ENCODE measurements at regions not wholly inside any gene's neighbourhood (a gene's known extent, or its start where the extent isn't known, plus 50 kb on each side); places are given as distances from the start of the nearest gene placed in this dataset.

DNA sequence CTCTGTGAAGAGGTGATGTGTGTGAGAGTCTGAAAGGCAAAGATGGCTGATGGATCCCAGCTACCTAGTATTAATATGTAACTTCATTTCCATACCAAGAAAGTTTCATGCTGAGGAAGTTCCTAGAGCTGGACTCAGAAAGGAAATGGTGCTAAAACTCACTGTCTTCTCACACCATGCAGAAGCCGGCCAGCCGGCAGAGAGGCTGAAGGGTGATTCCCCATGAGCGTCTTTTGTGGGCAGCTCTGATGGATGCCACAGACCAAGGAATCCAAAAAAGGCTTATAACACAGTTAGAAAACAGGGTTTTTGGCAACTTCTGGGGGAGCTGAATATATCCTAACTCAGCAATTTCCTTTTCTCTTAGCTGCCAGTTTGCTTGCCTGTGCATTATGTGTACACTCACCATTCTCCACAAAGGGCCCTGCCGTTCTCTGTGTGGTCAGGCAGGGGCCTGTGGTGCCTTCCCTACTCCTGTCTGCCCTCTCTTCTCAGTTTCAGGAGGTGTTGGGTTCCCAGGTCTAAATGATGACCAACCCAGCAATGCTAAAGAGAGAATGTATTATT lies 289.4 kb downstream of the MTX2 start:
- Histone ChIP-seq H3K4me1 (ENCODE audit: control insufficient read depth in 2 of 3, insufficient read depth in 2 of 3, low read depth in 1 of 3, low read length in 3 of 3) (no peaks in the 10 kb centered on the region), H3K4me3 (ENCODE audit: low read length in 3 of 3) (no peak overlapping the region), H3K9me3 (ENCODE audit: control insufficient read depth in 2 of 3, insufficient read depth in 1 of 3, low read length in 3 of 3) (no peaks in the 10 kb centered on the region), H3K27ac (ENCODE audit: low read depth in 2 of 2, low read length in 2 of 2) (no peak overlapping the region), H3K36me3 (ENCODE audit: control insufficient read depth in 2 of 3, insufficient read depth in 3 of 3, low read length in 3 of 3) (no peaks in the 10 kb centered on the region), H3K27me3 (ENCODE audit: control insufficient read depth, insufficient read depth, low read length) (no peaks in the 10 kb centered on the region), H3K9ac (ENCODE audit: low read length in 3 of 3) (no peak overlapping the region)
- DNase-seq (no peak), FAIRE-seq (no peak)
- intact Hi-C loops (cut with DNase I) = loop anchor here (10.0 kb wide), 1 partner anchor 414 kb away; no protein-coding TSS in a partner anchor
- TF ChIP-seq, protein P1, sequence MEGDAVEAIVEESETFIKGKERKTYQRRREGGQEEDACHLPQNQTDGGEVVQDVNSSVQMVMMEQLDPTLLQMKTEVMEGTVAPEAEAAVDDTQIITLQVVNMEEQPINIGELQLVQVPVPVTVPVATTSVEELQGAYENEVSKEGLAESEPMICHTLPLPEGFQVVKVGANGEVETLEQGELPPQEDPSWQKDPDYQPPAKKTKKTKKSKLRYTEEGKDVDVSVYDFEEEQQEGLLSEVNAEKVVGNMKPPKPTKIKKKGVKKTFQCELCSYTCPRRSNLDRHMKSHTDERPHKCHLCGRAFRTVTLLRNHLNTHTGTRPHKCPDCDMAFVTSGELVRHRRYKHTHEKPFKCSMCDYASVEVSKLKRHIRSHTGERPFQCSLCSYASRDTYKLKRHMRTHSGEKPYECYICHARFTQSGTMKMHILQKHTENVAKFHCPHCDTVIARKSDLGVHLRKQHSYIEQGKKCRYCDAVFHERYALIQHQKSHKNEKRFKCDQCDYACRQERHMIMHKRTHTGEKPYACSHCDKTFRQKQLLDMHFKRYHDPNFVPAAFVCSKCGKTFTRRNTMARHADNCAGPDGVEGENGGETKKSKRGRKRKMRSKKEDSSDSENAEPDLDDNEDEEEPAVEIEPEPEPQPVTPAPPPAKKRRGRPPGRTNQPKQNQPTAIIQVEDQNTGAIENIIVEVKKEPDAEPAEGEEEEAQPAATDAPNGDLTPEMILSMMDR (IDR thresholded peaks at IDR 0.05; ENCODE audit: borderline replicate concordance, extremely low read depth, insufficient read depth) = no peak

DNA sequence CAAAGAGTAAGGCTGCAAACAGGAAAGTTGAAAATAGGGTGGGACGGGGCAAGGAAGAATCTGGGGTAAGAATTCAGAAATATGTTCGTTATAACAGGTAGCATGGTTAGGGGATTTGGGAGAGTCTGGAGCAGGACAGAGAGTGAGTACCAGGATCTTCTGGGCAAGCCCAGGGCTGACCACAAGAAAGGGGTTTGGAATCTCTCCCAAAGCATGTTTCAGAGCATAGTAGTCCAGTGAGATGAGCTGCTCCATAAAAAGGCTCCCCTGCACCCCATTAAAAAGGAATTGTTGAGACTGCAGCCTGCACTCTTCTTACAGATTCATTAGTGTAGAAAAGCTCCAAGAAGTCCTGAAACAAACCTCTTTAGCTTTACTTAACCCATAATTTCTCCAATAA lies 291.1 kb downstream of the MTX2 start:
- Histone ChIP-seq H3K9ac (ENCODE audit: low read length in 3 of 3) (no peak overlapping the region), H3K9me3 (ENCODE audit: control insufficient read depth in 2 of 3, insufficient read depth in 1 of 3, low read length in 3 of 3) (no peaks in the 10 kb centered on the region), H3K27ac (ENCODE audit: low read depth in 2 of 2, low read length in 2 of 2) (no peak overlapping the region), H3K36me3 (ENCODE audit: control insufficient read depth in 2 of 3, insufficient read depth in 3 of 3, low read length in 3 of 3) (no peaks in the 10 kb centered on the region), H3K4me1 (ENCODE audit: control insufficient read depth in 2 of 3, insufficient read depth in 2 of 3, low read depth in 1 of 3, low read length in 3 of 3) (no peaks in the 10 kb centered on the region), H3K27me3 (ENCODE audit: control insufficient read depth, insufficient read depth, low read length) (no peaks in the 10 kb centered on the region), H3K4me3 (ENCODE audit: low read length in 3 of 3) (no peak overlapping the region)
- DNase-seq = no peak
- intact Hi-C loops (cut with DNase I) = no loop called here
- FAIRE-seq = no peak
- TF ChIP-seq, protein P1 (IDR thresholded peaks at IDR 0.05; ENCODE audit: borderline replicate concordance, extremely low read depth, insufficient read depth) = no peak

DNA sequence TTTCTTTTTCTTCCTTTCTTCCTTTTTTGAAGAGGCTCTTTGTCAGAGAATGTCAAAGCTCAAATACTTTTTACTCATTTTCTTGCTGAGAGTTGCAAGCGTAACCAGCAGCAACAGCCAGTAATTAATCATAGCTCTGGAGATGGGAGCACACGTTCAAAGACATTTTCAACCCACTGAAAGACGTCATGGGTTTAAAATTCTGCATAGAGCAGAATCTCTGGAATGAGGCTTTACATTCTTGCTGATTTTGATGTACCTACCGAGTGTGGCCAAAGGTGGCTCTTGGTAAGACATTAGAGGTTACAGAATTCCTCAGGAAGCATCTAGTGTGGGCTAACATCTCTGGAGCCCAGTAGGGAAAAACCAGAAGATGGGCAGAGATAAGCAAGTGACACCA lies 292.5 kb downstream of the MTX2 start:
- no peaks in the 10 kb centered on the region for H3K9me3 ChIP-seq (ENCODE audit: control insufficient read depth in 2 of 3, insufficient read depth in 1 of 3, low read length in 3 of 3)
- no peak overlapping the region for H3K9ac ChIP-seq (ENCODE audit: low read length in 3 of 3)
- intact Hi-C loops (cut with DNase I) = no loop called here
- no peak overlapping the region for H3K27ac ChIP-seq (ENCODE audit: low read depth in 2 of 2, low read length in 2 of 2)
- TF ChIP-seq, protein P1 (IDR thresholded peaks at IDR 0.05; ENCODE audit: borderline replicate concordance, extremely low read depth, insufficient read depth) = no peak
- DNase-seq = peak in 1 of 5 donors; percentile 50
- no peaks in the 10 kb centered on the region for H3K27me3 ChIP-seq (ENCODE audit: control insufficient read depth, insufficient read depth, low read length)
- no peak for FAIRE-seq
- no peaks in the 10 kb centered on the region for H3K36me3 ChIP-seq (ENCODE audit: control insufficient read depth in 2 of 3, insufficient read depth in 3 of 3, low read length in 3 of 3)
- no peaks in the 10 kb centered on the region for H3K4me1 ChIP-seq (ENCODE audit: control insufficient read depth in 2 of 3, insufficient read depth in 2 of 3, low read depth in 1 of 3, low read length in 3 of 3)
- no peak overlapping the region for H3K4me3 ChIP-seq (ENCODE audit: low read length in 3 of 3)
